Testis (tissue), 2 donors: ENCODE measurements at regions not wholly inside any gene's neighbourhood (a gene's known extent, or its start where the extent isn't known, plus 50 kb on each side); places are given as distances from the start of the nearest gene placed in this dataset.
"Not testable (repeated sequence)": the region's sequence is repeated elsewhere in the genome, so short reads cannot be mapped to it uniquely, and the experiment has no call there.

Experiments
- DNase-seq: peaks from one replicate; pipeline ENCODE4 v3.0.0-alpha.2; 2019
- H3K27ac ChIP-seq, 2 donors: fragments of 200-600 bp; sonication (generic); one replicate each; pipeline ENCODE4 v1.5.1; 2019
- H3K27me3 ChIP-seq: fragments of 200-600 bp; sonication (generic); one replicate; pipeline ENCODE4 v1.5.1; 2019
- H3K36me3 ChIP-seq: fragments of 200-600 bp; sonication (generic); one replicate; pipeline ENCODE4 v1.5.1; 2017; ENCODE audit warnings: low read depth; ENCODE audit errors: missing control alignments
- H3K4me1 ChIP-seq: fragments of 200-600 bp; sonication (generic); one replicate; pipeline ENCODE4 v1.5.1; 2019
- H3K4me3 ChIP-seq, 2 donors: fragments of 200-600 bp; sonication (generic); one replicate each; pipeline ENCODE4 v1.5.1; 2017 to 2019
- H3K9me3 ChIP-seq: fragments of 200-600 bp; sonication (generic); one replicate; pipeline ENCODE4 v1.5.1; 2017
- POLR2A ChIP-seq: fragments of 450-650 bp; IDR thresholded peaks from one replicate; pipeline ENCODE4 v1.6.1; 2017; ENCODE audit warnings: antibody characterized with exemption, mild to moderate bottlenecking, moderate library complexity
- WGBS, 2 donors: methylation state at CpG; one replicate each; pipeline ENCODE4 v1.1.5; 2018; 5-methylcytosine and 5-hydroxymethylcytosine counted together
- intact Hi-C: fragments of 100-400 bp; cut with DNase I; formaldehyde crosslinking; loops from one replicate; pipeline ENCODE4 v1.15.1; 2023; ENCODE audit warnings: low total_unique reads
- TF ChIP-seq, protein P1 (sequence below), 3 experiments: fragments of 450-650 bp in 2 of 3; fragments of 200-600 bp in 1 of 3; sonication (generic) in 1 of 3; IDR thresholded peaks; one replicate each; pipeline ENCODE4 v1.5.1; 2016 to 2019; ENCODE audit warnings: antibody characterized with exemption in 3 of 3, mild to moderate bottlenecking in 2 of 3, moderate library complexity in 1 of 3

DNA sequence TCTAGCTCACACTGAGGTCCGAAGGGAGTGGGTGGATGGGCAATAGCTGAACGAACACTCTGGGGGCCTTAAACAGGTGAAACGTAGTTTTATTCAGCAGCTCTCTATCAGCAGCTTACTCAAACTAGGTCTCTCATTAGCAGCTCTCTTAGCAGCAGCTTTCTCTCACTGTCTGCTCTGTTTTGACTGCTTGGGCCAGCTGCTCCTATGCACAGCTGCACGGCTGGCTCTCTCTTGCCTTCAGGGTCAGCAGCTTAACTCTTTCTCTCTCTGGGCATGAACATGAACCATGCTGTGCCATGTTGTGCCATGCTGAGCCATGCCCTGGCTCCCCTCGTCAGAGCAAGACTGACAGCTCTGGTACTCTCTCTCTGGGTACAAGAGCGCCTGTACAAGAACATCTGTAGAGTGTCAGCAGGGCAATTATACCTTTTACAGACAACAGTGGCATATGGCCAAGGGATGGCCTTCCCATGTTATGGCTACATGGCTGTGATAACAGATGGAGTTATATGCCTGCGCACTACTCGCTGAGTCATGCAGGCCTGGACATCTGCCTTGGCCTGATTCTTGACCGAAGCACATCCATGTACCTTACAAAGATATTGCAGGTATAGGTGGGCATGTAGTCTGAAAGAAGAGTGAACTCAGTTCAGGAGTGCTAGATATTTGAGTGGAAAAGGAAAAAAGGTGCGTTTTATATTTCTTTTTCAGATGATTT is 152.4 kb downstream of the LEPR start:
- no peaks in the 10 kb centered on the region for H3K9me3 ChIP-seq
- no peak overlapping the region for H3K27ac ChIP-seq
- DNase-seq = no peak
- H3K4me3 ChIP-seq = no peak overlapping the region
- TF ChIP-seq POLR2A = no peak
- TF ChIP-seq, protein P1, sequence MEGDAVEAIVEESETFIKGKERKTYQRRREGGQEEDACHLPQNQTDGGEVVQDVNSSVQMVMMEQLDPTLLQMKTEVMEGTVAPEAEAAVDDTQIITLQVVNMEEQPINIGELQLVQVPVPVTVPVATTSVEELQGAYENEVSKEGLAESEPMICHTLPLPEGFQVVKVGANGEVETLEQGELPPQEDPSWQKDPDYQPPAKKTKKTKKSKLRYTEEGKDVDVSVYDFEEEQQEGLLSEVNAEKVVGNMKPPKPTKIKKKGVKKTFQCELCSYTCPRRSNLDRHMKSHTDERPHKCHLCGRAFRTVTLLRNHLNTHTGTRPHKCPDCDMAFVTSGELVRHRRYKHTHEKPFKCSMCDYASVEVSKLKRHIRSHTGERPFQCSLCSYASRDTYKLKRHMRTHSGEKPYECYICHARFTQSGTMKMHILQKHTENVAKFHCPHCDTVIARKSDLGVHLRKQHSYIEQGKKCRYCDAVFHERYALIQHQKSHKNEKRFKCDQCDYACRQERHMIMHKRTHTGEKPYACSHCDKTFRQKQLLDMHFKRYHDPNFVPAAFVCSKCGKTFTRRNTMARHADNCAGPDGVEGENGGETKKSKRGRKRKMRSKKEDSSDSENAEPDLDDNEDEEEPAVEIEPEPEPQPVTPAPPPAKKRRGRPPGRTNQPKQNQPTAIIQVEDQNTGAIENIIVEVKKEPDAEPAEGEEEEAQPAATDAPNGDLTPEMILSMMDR (IDR thresholded peaks at IDR 0.05) = no peak
- no peaks in the 10 kb centered on the region for H3K4me1 ChIP-seq
- H3K27me3 ChIP-seq = no peaks in the 10 kb centered on the region
- WGBS, 2 donors = 78 to 79% methylated on average over 9 to 10 of the region's 10 CpGs
- H3K36me3 ChIP-seq = no peaks in the 10 kb centered on the region
- intact Hi-C loops = no loop called here

GRCh38 chr1:65577278-65577677 is 156.8 kb downstream of the LEPR start:
- Histone ChIP-seq H3K4me3 (no peak overlapping the region), H3K4me1 (no peaks in the 10 kb centered on the region), H3K9me3 (no peaks in the 10 kb centered on the region), H3K27me3 (no peaks in the 10 kb centered on the region), H3K36me3 (no peaks in the 10 kb centered on the region), H3K27ac (no peak overlapping the region)
- TF ChIP-seq, protein P1 (IDR thresholded peaks at IDR 0.05) = no peak
- no peak for DNase-seq
- 56 to 61% methylated on average over 4 of the region's 4 CpGs for WGBS, 2 donors
- intact Hi-C loops = no loop called here

- DNase-seq, H3K9me3 ChIP-seq, H3K36me3 ChIP-seq, H3K4me3 ChIP-seq, intact Hi-C loops, H3K4me1 ChIP-seq, H3K27ac ChIP-seq, H3K27me3 ChIP-seq: not testable (repeated sequence)
- WGBS, 2 donors = 77 to 83% methylated on average over 3 of the region's 3 CpGs
These were observed 157.5 kb downstream of the LEPR start for GRCh38 chr1:65577982-65578381.

DNA sequence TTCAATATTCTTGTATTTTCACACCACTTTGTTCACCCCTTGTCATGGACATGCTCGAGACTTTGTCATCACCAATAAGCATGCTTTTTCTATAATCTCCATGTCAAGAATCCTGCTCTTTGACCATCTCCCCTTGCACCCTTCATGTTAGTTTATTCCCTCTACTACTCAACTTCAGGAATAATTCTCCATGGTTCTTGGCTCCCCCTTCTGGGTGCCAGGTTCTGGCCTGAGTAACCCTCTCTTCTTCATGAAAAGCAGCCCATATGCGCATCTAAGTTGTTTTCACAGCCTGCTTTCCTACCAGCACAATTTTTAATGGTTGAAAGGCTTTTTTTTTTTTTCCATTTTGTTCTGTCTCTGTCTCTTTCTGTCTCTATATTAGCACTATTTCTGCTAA is 160.7 kb downstream of the LEPR start:
- Histone ChIP-seq H3K36me3 (no peaks in the 10 kb centered on the region), H3K9me3 (no peaks in the 10 kb centered on the region), H3K27ac (no peak overlapping the region), H3K4me1 (no peaks in the 10 kb centered on the region), H3K27me3 (no peaks in the 10 kb centered on the region), H3K4me3 (no peak overlapping the region)
- DNase-seq = no peak
- 70 to 72% methylated on average over 2 of the region's 2 CpGs for WGBS, 2 donors
- TF ChIP-seq, protein P1 (IDR thresholded peaks at IDR 0.05) = no peak
- TF ChIP-seq POLR2A = no peak
- intact Hi-C loops = no loop called here

DNA sequence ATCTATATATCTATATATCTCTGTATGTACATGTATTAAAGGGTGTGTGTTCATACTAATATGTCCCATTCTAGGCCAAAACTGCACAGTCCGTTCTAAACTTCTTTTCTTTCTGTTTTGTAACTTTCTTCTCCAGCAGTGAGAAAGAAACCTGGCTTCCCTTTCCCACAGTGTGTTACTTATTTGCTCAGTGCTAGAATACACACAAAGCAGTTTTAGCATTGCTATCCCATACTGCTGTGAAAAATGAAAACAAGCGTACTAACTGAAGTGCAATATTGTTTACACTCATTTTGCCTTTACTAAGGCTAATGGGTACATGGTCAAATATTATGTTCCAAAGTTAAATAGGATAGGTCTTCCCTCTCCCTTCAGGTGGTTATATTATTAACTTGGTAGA is 163.9 kb downstream of the LEPR start:
- no peak for DNase-seq
- TF ChIP-seq POLR2A = no peak
- TF ChIP-seq, protein P1 (IDR thresholded peaks at IDR 0.05) = no peak
- no peak overlapping the region for H3K4me3 ChIP-seq
- no peaks in the 10 kb centered on the region for H3K4me1 ChIP-seq
- WGBS, 2 donors = 84 to 98% methylated on average over 2 of the region's 2 CpGs
- no peaks in the 10 kb centered on the region for H3K27me3 ChIP-seq
- H3K9me3 ChIP-seq = no peaks in the 10 kb centered on the region
- H3K36me3 ChIP-seq = no peaks in the 10 kb centered on the region
- intact Hi-C loops = no loop called here
- no peak overlapping the region for H3K27ac ChIP-seq
